HepG2 (cell line): ENCODE measurements at regions not wholly inside any gene's neighbourhood (a gene's known extent, or its start where the extent isn't known, plus 50 kb on each side); places are given as distances from the start of the nearest gene placed in this dataset.

ENCODE experiments used
- CREB1 ChIP-seq, 2 experiments: fragments of 450-650 bp in 1 of 2; IDR thresholded peaks; 2 replicates each; pipeline ENCODE4 v1.6.1; 2016 to 2017; ENCODE audit warnings: control low read depth in 1 of 2, mild to moderate bottlenecking in 1 of 2, missing compliant biosample characterization in 1 of 2, missing genetic modification characterization in 1 of 2
- FOXM1 ChIP-seq: sonication (generic); formaldehyde crosslinking; IDR thresholded peaks from 2 replicates; pipeline ENCODE4 v1.5.0; 2020; ENCODE audit warnings: missing genetic modification reagents
- HCFC1 ChIP-seq: fragments of 150-350 bp; IDR thresholded peaks from 2 replicates; pipeline ENCODE4 v1.6.1; 2014; ENCODE audit warnings: low read depth, low read length
- MIXL1 ChIP-seq: IDR thresholded peaks from 2 replicates; pipeline ENCODE4 v1.6.1; 2016
- MZF1 ChIP-seq: sonication (generic); formaldehyde crosslinking; IDR thresholded peaks from 2 replicates; pipeline ENCODE4 v1.8.1; 2023; ENCODE audit warnings: mild to moderate bottlenecking, missing genetic modification reagents, borderline replicate concordance
- NR2C2 ChIP-seq: sonication (generic); formaldehyde crosslinking; IDR thresholded peaks from 2 replicates; pipeline ENCODE4 v1.4.0; 2020; ENCODE audit warnings: missing genetic modification reagents, mild to moderate bottlenecking, moderate library complexity, borderline replicate concordance
- POLR2AphosphoS5 ChIP-seq: IDR thresholded peaks from 2 replicates; pipeline ENCODE4 v1.6.1; 2012; ENCODE audit warnings: low read depth, low read length
- RXRA ChIP-seq: sonication (generic); formaldehyde crosslinking; IDR thresholded peaks from 2 replicates; pipeline ENCODE4 v1.5.1; 2020; ENCODE audit warnings: missing genetic modification reagents
- ZNF263 ChIP-seq: sonication (generic); formaldehyde crosslinking; IDR thresholded peaks from 2 replicates; pipeline ENCODE4 v1.4.0; 2020; ENCODE audit warnings: missing genetic modification reagents
- ZNF891 ChIP-seq: sonication (generic); formaldehyde crosslinking; IDR thresholded peaks from 2 replicates; pipeline ENCODE4 v1.5.0; 2020; ENCODE audit warnings: mild to moderate bottlenecking, missing genetic modification reagents
- TF ChIP-seq, protein P1 (sequence below), 2 experiments: sonication (generic) in 1 of 2; formaldehyde crosslinking in 1 of 2; IDR thresholded peaks; 2 replicates each; pipeline versions ENCODE4 v1.5.1 to v1.6.1; 2011 to 2020; ENCODE audit warnings: borderline replicate concordance in 1 of 2, low read depth in 1 of 2, low read length in 1 of 2, mild to moderate bottlenecking in 1 of 2, missing genetic modification reagents in 1 of 2, moderate library complexity in 1 of 2

GRCh38 chr3:11727207-11727606 lies 83.5 kb upstream of the VGLL4 start:
- TF ChIP-seq FOXM1 (no peak), NR2C2 (no peak), POLR2AphosphoS5 (no peak), RXRA (no peak), ZNF891 (no peak), MZF1 (CRISPR knock-in tag) (no peak), MIXL1 (no peak), HCFC1 (no peak), CREB1 (IDR thresholded peaks at IDR 0.05) (no peak), CREB1 (CRISPR knock-in tag; IDR thresholded peaks at IDR 0.05) (no peak), ZNF263 (no peak)
- TF ChIP-seq, protein P1, sequence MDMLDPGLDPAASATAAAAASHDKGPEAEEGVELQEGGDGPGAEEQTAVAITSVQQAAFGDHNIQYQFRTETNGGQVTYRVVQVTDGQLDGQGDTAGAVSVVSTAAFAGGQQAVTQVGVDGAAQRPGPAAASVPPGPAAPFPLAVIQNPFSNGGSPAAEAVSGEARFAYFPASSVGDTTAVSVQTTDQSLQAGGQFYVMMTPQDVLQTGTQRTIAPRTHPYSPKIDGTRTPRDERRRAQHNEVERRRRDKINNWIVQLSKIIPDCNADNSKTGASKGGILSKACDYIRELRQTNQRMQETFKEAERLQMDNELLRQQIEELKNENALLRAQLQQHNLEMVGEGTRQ (IDR thresholded peaks at IDR 0.05; ENCODE audit: low read depth, low read length), result no peak
- TF ChIP-seq, protein P1 (CRISPR knock-in tag; IDR thresholded peaks at IDR 0.05; ENCODE audit: borderline replicate concordance), result no peak
